ENCODE measurements at regions not wholly inside any gene's neighbourhood (a gene's known extent, or its start where the extent isn't known, plus 50 kb on each side); places are given as distances from the start of the nearest gene placed in this dataset.

- no peaks in the 10 kb centered on the region for H3K27me3 ChIP-seq (ENCODE audit: control insufficient read depth, insufficient read depth, low read length)
- ChIA-PET POLR2A (no interaction called here), CTCF (no interaction called here)
- H3K4me3 ChIP-seq (ENCODE audit: low read depth, low read length), result no peak overlapping the region
- no peaks in the 10 kb centered on the region for H3K36me3 ChIP-seq (ENCODE audit: control insufficient read depth, insufficient read depth, low read length)
- no peak for TF ChIP-seq CTCF (IDR thresholded peaks at IDR 0.05; ENCODE audit: insufficient read depth, low read depth, low read length)
- no peak for DNase-seq (ENCODE audit: low read depth)
Measured at GRCh38 chr3:6124875-6125274, 736.0 kb upstream of the GRM7 start.

- Histone ChIP-seq H3K4me3 (ENCODE audit: low read depth, low read length) (no peak overlapping the region), H3K36me3 (ENCODE audit: control insufficient read depth, insufficient read depth, low read length) (no peaks in the 10 kb centered on the region), H3K27me3 (ENCODE audit: control insufficient read depth, insufficient read depth, low read length) (no peaks in the 10 kb centered on the region)
- CTCF ChIA-PET, result no interaction called here
- no peak for TF ChIP-seq CTCF (IDR thresholded peaks at IDR 0.05; ENCODE audit: insufficient read depth, low read depth, low read length)
- POLR2A ChIA-PET, result no interaction called here
- no peak for DNase-seq (ENCODE audit: low read depth)
Measured at GRCh38 chr3:6125520-6125919, 735.4 kb upstream of the GRM7 start.

GRCh38 chr3:6132684-6133432 lies 728.1 kb upstream of the GRM7 start:
- no peaks in the 10 kb centered on the region for H3K27me3 ChIP-seq (ENCODE audit: control insufficient read depth, insufficient read depth, low read length)
- no peak for DNase-seq (ENCODE audit: low read depth)
- no peak overlapping the region for H3K4me3 ChIP-seq (ENCODE audit: low read depth, low read length)
- ChIA-PET POLR2A (no interaction called here), CTCF (no interaction called here)
- no peak for TF ChIP-seq CTCF (IDR thresholded peaks at IDR 0.05; ENCODE audit: insufficient read depth, low read depth, low read length)
- no peaks in the 10 kb centered on the region for H3K36me3 ChIP-seq (ENCODE audit: control insufficient read depth, insufficient read depth, low read length)

GRCh38 chr3:6142707-6143106 lies 718.2 kb upstream of the GRM7 start:
- Histone ChIP-seq H3K36me3 (ENCODE audit: control insufficient read depth, insufficient read depth, low read length) (no peaks in the 10 kb centered on the region), H3K27me3 (ENCODE audit: control insufficient read depth, insufficient read depth, low read length) (no peaks in the 10 kb centered on the region), H3K4me3 (ENCODE audit: low read depth, low read length) (no peak overlapping the region)
- ChIA-PET POLR2A (no interaction called here), CTCF (no interaction called here)
- DNase-seq (ENCODE audit: low read depth), result no peak
- TF ChIP-seq CTCF (IDR thresholded peaks at IDR 0.05; ENCODE audit: insufficient read depth, low read depth, low read length), result no peak

- H3K27me3 ChIP-seq (ENCODE audit: control insufficient read depth, insufficient read depth, low read length), result no peaks in the 10 kb centered on the region
- no peak for DNase-seq (ENCODE audit: low read depth)
- TF ChIP-seq CTCF (IDR thresholded peaks at IDR 0.05; ENCODE audit: insufficient read depth, low read depth, low read length), result no peak
- ChIA-PET CTCF (no interaction called here), POLR2A (no interaction called here)
- no peaks in the 10 kb centered on the region for H3K36me3 ChIP-seq (ENCODE audit: control insufficient read depth, insufficient read depth, low read length)
- no peak overlapping the region for H3K4me3 ChIP-seq (ENCODE audit: low read depth, low read length)
Measured at GRCh38 chr3:6147883-6148282, 713.0 kb upstream of the GRM7 start.

Data from BJ (cell line).